Erythroblast (primary cell): ENCODE measurements at regions not wholly inside any gene's neighbourhood (a gene's known extent, or its start where the extent isn't known, plus 50 kb on each side); places are given as distances from the start of the nearest gene placed in this dataset.

Experiments
- GATA1 ChIP-seq: IDR thresholded peaks from 2 replicates; pipeline ENCODE4 v1.6.1; 2011; ENCODE audit warnings: low read depth, mild to moderate bottlenecking, control low read depth, low read length, moderate library complexity
- POLR2A ChIP-seq: IDR thresholded peaks from 2 replicates; pipeline ENCODE4 v1.6.1; 2011; ENCODE audit warnings: mild to moderate bottlenecking, low read length

DNA sequence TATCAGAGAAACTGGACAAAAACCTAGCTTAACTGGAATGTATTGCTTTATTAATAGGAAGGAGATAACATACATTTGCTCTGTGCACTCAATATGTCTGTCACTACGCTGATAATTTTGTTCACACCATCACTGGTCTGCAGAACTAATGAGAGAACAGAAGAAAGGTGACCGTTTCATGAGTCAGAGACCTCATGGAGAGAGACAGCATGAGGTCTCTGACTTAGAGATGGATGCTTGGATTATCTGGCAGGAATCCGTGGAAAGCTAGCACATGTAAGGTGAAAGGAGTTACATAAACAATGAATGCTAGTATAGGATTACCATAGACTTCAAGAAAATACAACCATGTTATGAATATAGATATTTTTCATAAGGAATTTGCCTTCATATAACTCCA is 947.3 kb downstream of the IPMK start:
- TF ChIP-seq POLR2A, result no peak
- no peak for TF ChIP-seq GATA1
